Memory B cell (primary cell): ENCODE measurements at regions not wholly inside any gene's neighbourhood (a gene's known extent, or its start where the extent isn't known, plus 50 kb on each side); places are given as distances from the start of the nearest gene placed in this dataset.

Source experiments
- ATAC-seq: fragments of 150-1000 bp; cut with Tn5 transposase; 2 replicates; pipeline ENCODE4 v1.10.0; 2021; ENCODE audit warnings: low read depth, mild to moderate bottlenecking, moderate library complexity
- DNase-seq, 2 donors: peaks; one replicate each; pipeline ENCODE4 v3.0.0; 2022; ENCODE audit warnings: low spot score in 2 of 2
- H3K27ac Mint-ChIP-seq: one replicate; pipeline ENCODE4 v1.8.0; 2022; ENCODE audit warnings: mild to moderate bottlenecking, moderate library complexity, mixed read lengths
- H3K27me3 Mint-ChIP-seq: one replicate; pipeline ENCODE4 v1.8.0; 2022; ENCODE audit warnings: mixed read lengths
- H3K36me3 Mint-ChIP-seq: one replicate; pipeline ENCODE4 v1.8.0; 2022; ENCODE audit warnings: mild to moderate bottlenecking, mixed read lengths
- H3K4me1 Mint-ChIP-seq: one replicate; pipeline ENCODE4 v1.8.0; 2022; ENCODE audit warnings: mixed read lengths
- H3K4me3 Mint-ChIP-seq: one replicate; pipeline ENCODE4 v1.8.0; 2022; ENCODE audit warnings: mild to moderate bottlenecking, moderate library complexity, mixed read lengths
- H3K9me3 Mint-ChIP-seq: one replicate; pipeline ENCODE4 v1.8.0; 2022; ENCODE audit warnings: mixed read lengths

GRCh38 chr5:4164167-4164566 is 568.5 kb downstream of the IRX1 start:
- no peaks in the 10 kb centered on the region for H3K4me1 Mint-ChIP-seq
- ATAC-seq (no peak), DNase-seq (no peak)
- H3K36me3 Mint-ChIP-seq = no peaks in the 10 kb centered on the region
- H3K27ac Mint-ChIP-seq = no peak overlapping the region
- H3K4me3 Mint-ChIP-seq = no peak overlapping the region
- H3K9me3 Mint-ChIP-seq = no peaks in the 10 kb centered on the region
- no peaks in the 10 kb centered on the region for H3K27me3 Mint-ChIP-seq

GRCh38 chr5:4180703-4181102 is 585.1 kb downstream of the IRX1 start:
- Mint-ChIP-seq H3K27ac (no peak overlapping the region), H3K4me1 (no peaks in the 10 kb centered on the region), H3K9me3 (peaks cover 7% of the 10 kb centered on the region), H3K4me3 (no peak overlapping the region), H3K27me3 (no peaks in the 10 kb centered on the region), H3K36me3 (no peaks in the 10 kb centered on the region)
- DNase-seq (no peak), ATAC-seq (no peak)

GRCh38 chr5:4182144-4182543 is 586.5 kb downstream of the IRX1 start:
- Mint-ChIP-seq H3K36me3 (no peaks in the 10 kb centered on the region), H3K9me3 (peaks cover 5% of the 10 kb centered on the region), H3K4me1 (no peaks in the 10 kb centered on the region), H3K27me3 (no peaks in the 10 kb centered on the region), H3K27ac (no peak overlapping the region), H3K4me3 (no peak overlapping the region)
- ATAC-seq (no peak), DNase-seq (no peak)

- Mint-ChIP-seq H3K4me1 (no peaks in the 10 kb centered on the region), H3K27me3 (no peaks in the 10 kb centered on the region), H3K4me3 (no peak overlapping the region), H3K27ac (no peak overlapping the region), H3K36me3 (no peaks in the 10 kb centered on the region), H3K9me3 (peaks cover 5% of the 10 kb centered on the region)
- DNase-seq (no peak), ATAC-seq (no peak)
These were observed 589.5 kb downstream of the IRX1 start for GRCh38 chr5:4185127-4185526.

GRCh38 chr5:4188704-4189103 is 593.1 kb downstream of the IRX1 start:
- ATAC-seq (no peak), DNase-seq (no peak)
- Mint-ChIP-seq H3K4me3 (no peak overlapping the region), H3K9me3 (peaks cover 5% of the 10 kb centered on the region), H3K36me3 (no peaks in the 10 kb centered on the region), H3K27ac (no peak overlapping the region), H3K4me1 (no peaks in the 10 kb centered on the region), H3K27me3 (no peaks in the 10 kb centered on the region)

GRCh38 chr5:4189317-4189716 is 593.7 kb downstream of the IRX1 start:
- H3K27me3 Mint-ChIP-seq = no peaks in the 10 kb centered on the region
- ATAC-seq (no peak), DNase-seq (no peak)
- H3K4me1 Mint-ChIP-seq = no peaks in the 10 kb centered on the region
- peaks cover 5% of the 10 kb centered on the region for H3K9me3 Mint-ChIP-seq
- no peak overlapping the region for H3K27ac Mint-ChIP-seq
- H3K36me3 Mint-ChIP-seq = no peaks in the 10 kb centered on the region
- no peak overlapping the region for H3K4me3 Mint-ChIP-seq

GRCh38 chr5:4191041-4191440 is 595.4 kb downstream of the IRX1 start:
- Mint-ChIP-seq H3K9me3 (no peaks in the 10 kb centered on the region), H3K36me3 (no peaks in the 10 kb centered on the region), H3K4me3 (no peak overlapping the region), H3K27ac (no peak overlapping the region), H3K4me1 (no peaks in the 10 kb centered on the region), H3K27me3 (no peaks in the 10 kb centered on the region)
- no peak for ATAC-seq
- DNase-seq = no peak

- no peaks in the 10 kb centered on the region for H3K4me1 Mint-ChIP-seq
- no peak overlapping the region for H3K27ac Mint-ChIP-seq
- H3K4me3 Mint-ChIP-seq = no peak overlapping the region
- no peaks in the 10 kb centered on the region for H3K27me3 Mint-ChIP-seq
- no peak for DNase-seq
- no peak for ATAC-seq
- H3K36me3 Mint-ChIP-seq = no peaks in the 10 kb centered on the region
- H3K9me3 Mint-ChIP-seq = no peaks in the 10 kb centered on the region
These were observed 596.1 kb downstream of the IRX1 start for GRCh38 chr5:4191703-4192102.

- H3K27me3 Mint-ChIP-seq = no peaks in the 10 kb centered on the region
- ATAC-seq = no peak
- no peak overlapping the region for H3K4me3 Mint-ChIP-seq
- DNase-seq = no peak
- H3K27ac Mint-ChIP-seq = no peak overlapping the region
- H3K36me3 Mint-ChIP-seq = no peaks in the 10 kb centered on the region
- H3K4me1 Mint-ChIP-seq = no peaks in the 10 kb centered on the region
- no peaks in the 10 kb centered on the region for H3K9me3 Mint-ChIP-seq
These were observed 596.5 kb downstream of the IRX1 start for GRCh38 chr5:4192111-4192510.

GRCh38 chr5:4196744-4197143 is 601.1 kb downstream of the IRX1 start:
- no peaks in the 10 kb centered on the region for H3K9me3 Mint-ChIP-seq
- H3K36me3 Mint-ChIP-seq = no peaks in the 10 kb centered on the region
- DNase-seq (no peak), ATAC-seq (no peak)
- no peaks in the 10 kb centered on the region for H3K27me3 Mint-ChIP-seq
- no peak overlapping the region for H3K27ac Mint-ChIP-seq
- no peaks in the 10 kb centered on the region for H3K4me1 Mint-ChIP-seq
- no peak overlapping the region for H3K4me3 Mint-ChIP-seq

GRCh38 chr5:4197151-4197550 is 601.5 kb downstream of the IRX1 start:
- Mint-ChIP-seq H3K4me3 (no peak overlapping the region), H3K36me3 (no peaks in the 10 kb centered on the region), H3K27me3 (no peaks in the 10 kb centered on the region), H3K27ac (no peak overlapping the region), H3K9me3 (no peaks in the 10 kb centered on the region), H3K4me1 (no peaks in the 10 kb centered on the region)
- ATAC-seq (no peak), DNase-seq (no peak)

- DNase-seq = no peak
- Mint-ChIP-seq H3K9me3 (no peaks in the 10 kb centered on the region), H3K4me1 (no peaks in the 10 kb centered on the region), H3K36me3 (no peaks in the 10 kb centered on the region), H3K27me3 (no peaks in the 10 kb centered on the region), H3K27ac (no peak overlapping the region), H3K4me3 (no peak overlapping the region)
- no peak for ATAC-seq
These were observed 602.8 kb downstream of the IRX1 start for GRCh38 chr5:4198461-4198860.

GRCh38 chr5:4199049-4199841 is 603.6 kb downstream of the IRX1 start:
- Mint-ChIP-seq H3K4me3 (no peak overlapping the region), H3K27ac (no peak overlapping the region), H3K9me3 (no peaks in the 10 kb centered on the region), H3K36me3 (no peaks in the 10 kb centered on the region), H3K27me3 (no peaks in the 10 kb centered on the region), H3K4me1 (no peaks in the 10 kb centered on the region)
- DNase-seq (no peak), ATAC-seq (no peak)

GRCh38 chr5:4203146-4203545 is 607.5 kb downstream of the IRX1 start:
- no peaks in the 10 kb centered on the region for H3K4me1 Mint-ChIP-seq
- H3K36me3 Mint-ChIP-seq = no peaks in the 10 kb centered on the region
- H3K27ac Mint-ChIP-seq = no peak overlapping the region
- no peak for ATAC-seq
- H3K4me3 Mint-ChIP-seq = no peak overlapping the region
- no peak for DNase-seq
- no peaks in the 10 kb centered on the region for H3K9me3 Mint-ChIP-seq
- no peaks in the 10 kb centered on the region for H3K27me3 Mint-ChIP-seq
